ENCODE measurements at regions not wholly inside any gene's neighbourhood (a gene's known extent, or its start where the extent isn't known, plus 50 kb on each side); places are given as distances from the start of the nearest gene placed in this dataset.

- Histone ChIP-seq H3K27ac (ENCODE audit: low read depth) (no peak overlapping the region), H3K27me3 (ENCODE audit: insufficient read depth) (no peaks in the 10 kb centered on the region), H4K20me1 (replicated peaks; ENCODE audit: insufficient read depth) (no peaks in the 10 kb centered on the region), H3K4me1 (ENCODE audit: insufficient read depth) (no peaks in the 10 kb centered on the region), H3K4me2 (no peak overlapping the region), H3K79me2 (replicated peaks; ENCODE audit: insufficient read depth) (no peaks in the 10 kb centered on the region), H3K4me3 (no peak overlapping the region), H2AFZ (no peak overlapping the region), H3K9me2 (ENCODE audit: insufficient read depth) (no peaks in the 10 kb centered on the region), H3K36me3 (ENCODE audit: insufficient read depth) (no peaks in the 10 kb centered on the region), H3F3A (replicated peaks; ENCODE audit: low read depth) (no peaks in the 10 kb centered on the region)
- Mint-ChIP-seq H3K36me3 (ENCODE audit: low read depth) (no peaks in the 10 kb centered on the region), H3K27me3 (ENCODE audit: insufficient read depth, low read depth, poor library complexity) (peaks cover 2% of the 10 kb centered on the region), H3K27ac (no peak overlapping the region), H3K4me3 (no peak overlapping the region), H3K4me1 (no peaks in the 10 kb centered on the region), H3K9me3 (no peaks in the 10 kb centered on the region; the same call in 2 of the 3 replicates)
- DNase-seq (ENCODE audit: low spot score), result no peak
- TF ChIP-seq ZNF462 (CRISPR knock-in tag; IDR thresholded peaks at IDR 0.05) (no peak), EZH2phosphoT487 (IDR thresholded peaks at IDR 0.05; ENCODE audit: unreplicated experiment) (no peak), REST (IDR thresholded peaks at IDR 0.05; ENCODE audit: unreplicated experiment) (no peak), ZNF114 (CRISPR knock-in tag; IDR thresholded peaks at IDR 0.05) (no peak), CREB1 (CRISPR knock-in tag; IDR thresholded peaks at IDR 0.05; ENCODE audit: low read depth) (no peak), ETS1 (IDR thresholded peaks at IDR 0.05) (no peak), NANOG (IDR thresholded peaks at IDR 0.05; ENCODE audit: borderline replicate concordance) (no peak)
- ATAC-seq, result no peak
These were observed 296.2 kb downstream of the PDHA2 start for GRCh38 chr4:96136056-96136455.

Measured in GM23338 (cell line).